Smooth muscle cell (in vitro differentiated cells): ENCODE measurements at regions not wholly inside any gene's neighbourhood (a gene's known extent, or its start where the extent isn't known, plus 50 kb on each side); places are given as distances from the start of the nearest gene placed in this dataset.

ENCODE experiments used
- DNase-seq: peaks from one replicate; lab custom pipeline; 2025; ENCODE audit not compliant: unreplicated experiment; lab: John Stamatoyannopoulos, UW
- H2AFZ ChIP-seq: fragments of 200-600 bp; sonication (generic); 2 replicates; pipeline ENCODE4 v1.6.0; 2016; ENCODE audit warnings: antibody characterized with exemption, low read depth, mild to moderate bottlenecking
- H3F3A ChIP-seq: fragments of 200-600 bp; sonication (generic); 2 replicates; pipeline ENCODE4 v1.6.0; 2017; ENCODE audit warnings: antibody characterized with exemption, low read depth
- H3K27ac ChIP-seq: fragments of 200-600 bp; sonication (generic); 2 replicates; pipeline ENCODE4 v1.5.1; 2016; ENCODE audit warnings: low read depth, mild to moderate bottlenecking
- H3K27me3 ChIP-seq: fragments of 200-600 bp; sonication (generic); 2 replicates; pipeline ENCODE4 v1.6.1; 2016; ENCODE audit warnings: low read depth, mild to moderate bottlenecking
- H3K36me3 ChIP-seq: fragments of 200-600 bp; sonication (generic); 2 replicates; pipeline ENCODE4 v1.5.1; 2016; ENCODE audit warnings: low read depth
- H3K4me1 ChIP-seq: fragments of 200-600 bp; sonication (generic); 2 replicates; pipeline ENCODE4 v1.5.1; 2016; ENCODE audit warnings: low read depth
- H3K4me2 ChIP-seq: fragments of 200-600 bp; sonication (generic); 2 replicates; pipeline ENCODE4 v1.6.0; 2016; ENCODE audit warnings: mild to moderate bottlenecking
- H3K4me3 ChIP-seq: fragments of 200-600 bp; sonication (generic); 2 replicates; pipeline ENCODE4 v1.5.1; 2016; ENCODE audit warnings: mild to moderate bottlenecking
- H3K79me2 ChIP-seq: fragments of 200-600 bp; sonication (generic); 2 replicates; pipeline ENCODE4 v1.6.0; 2016; ENCODE audit warnings: low read depth, mild to moderate bottlenecking
- H3K9ac ChIP-seq: fragments of 200-600 bp; sonication (generic); 2 replicates; pipeline ENCODE4 v1.6.0; 2016; ENCODE audit warnings: low read depth
- H3K9me3 ChIP-seq: fragments of 200-600 bp; sonication (generic); replicated peaks from 2 replicates; pipeline ENCODE4 v1.5.1; 2016; ENCODE audit warnings: low read depth
- H4K20me1 ChIP-seq: fragments of 200-600 bp; sonication (generic); 2 replicates; pipeline ENCODE4 v1.6.0; 2016; ENCODE audit warnings: low read depth
- CTCF ChIP-seq: fragments of 200-600 bp; sonication (generic); IDR thresholded peaks from 2 replicates; pipeline ENCODE4 v1.5.1; 2017; ENCODE audit warnings: borderline replicate concordance, mild to moderate bottlenecking, antibody characterized with exemption; ENCODE audit not compliant: insufficient read depth, poor library complexity, severe bottlenecking
- WGBS: methylation state at CpG from one replicate; pipeline ENCODE4 v1.1.7; 2016; ENCODE audit warnings: low lambda C conversion rate; 5-methylcytosine and 5-hydroxymethylcytosine counted together

- no peaks in the 10 kb centered on the region for H4K20me1 ChIP-seq
- peak overlapping the region; percentile 42 for H3K4me3 ChIP-seq
- H3K36me3 ChIP-seq = no peaks in the 10 kb centered on the region
- no peaks in the 10 kb centered on the region for H3K79me2 ChIP-seq
- H3K4me2 ChIP-seq = peak overlapping the region; percentile 79
- H2AFZ ChIP-seq = peak overlapping the region; percentile 86
- H3K27ac ChIP-seq = no peak overlapping the region
- no peaks in the 10 kb centered on the region for H3K9me3 ChIP-seq
- peaks cover 11% of the 10 kb centered on the region for H3K4me1 ChIP-seq
- H3K9ac ChIP-seq = peak overlapping the region; percentile 29
- H3F3A ChIP-seq = peaks cover 4% of the 10 kb centered on the region
- TF ChIP-seq CTCF = no peak
- DNase-seq = no peak
- peaks cover 3% of the 10 kb centered on the region for H3K27me3 ChIP-seq
Observed at GRCh38 chr9:86586144-86586494, 231.9 kb upstream of the TUT7 start.

- Histone ChIP-seq H3K4me1 (peaks cover 11% of the 10 kb centered on the region), H3K9me3 (no peaks in the 10 kb centered on the region), H3K4me2 (peak overlapping the region; percentile 79), H3K27me3 (peaks cover 3% of the 10 kb centered on the region), H3K9ac (peak overlapping the region; percentile 29), H3K36me3 (no peaks in the 10 kb centered on the region), H3K27ac (no peak overlapping the region), H3K4me3 (peak overlapping the region; percentile 42), H2AFZ (peak overlapping the region; percentile 86), H3K79me2 (no peaks in the 10 kb centered on the region), H4K20me1 (no peaks in the 10 kb centered on the region), H3F3A (peaks cover 4% of the 10 kb centered on the region)
- 42% methylated on average over 7 of the region's 7 CpGs for WGBS
- no peak for TF ChIP-seq CTCF
- no peak for DNase-seq
Observed at GRCh38 chr9:86585422-86586143, 231.4 kb upstream of the TUT7 start.

- WGBS = 68% methylated on average over 6 of the region's 6 CpGs
- Histone ChIP-seq H3K36me3 (no peaks in the 10 kb centered on the region), H3K4me1 (peaks cover 7% of the 10 kb centered on the region), H3K4me2 (no peak overlapping the region), H4K20me1 (no peaks in the 10 kb centered on the region), H3K4me3 (no peak overlapping the region), H3K9ac (no peak overlapping the region), H3K27ac (no peak overlapping the region), H3F3A (no peaks in the 10 kb centered on the region), H3K79me2 (no peaks in the 10 kb centered on the region), H3K27me3 (peaks cover 3% of the 10 kb centered on the region), H3K9me3 (no peaks in the 10 kb centered on the region), H2AFZ (no peak overlapping the region)
- TF ChIP-seq CTCF = no peak
- no peak for DNase-seq
Observed at GRCh38 chr9:86580688-86581087, 226.5 kb upstream of the TUT7 start.

GRCh38 chr9:86578722-86579121 is 224.5 kb upstream of the TUT7 start:
- Histone ChIP-seq H3K9ac (no peak overlapping the region), H4K20me1 (no peaks in the 10 kb centered on the region), H3K9me3 (no peaks in the 10 kb centered on the region), H3K4me3 (no peak overlapping the region), H3K36me3 (no peaks in the 10 kb centered on the region), H3F3A (no peaks in the 10 kb centered on the region), H3K79me2 (no peaks in the 10 kb centered on the region), H3K27me3 (peaks cover 3% of the 10 kb centered on the region), H2AFZ (no peak overlapping the region), H3K27ac (no peak overlapping the region), H3K4me1 (no peaks in the 10 kb centered on the region), H3K4me2 (no peak overlapping the region)
- 93% methylated on average over 3 of the region's 3 CpGs for WGBS
- no peak for DNase-seq
- no peak for TF ChIP-seq CTCF
